Stimulated activated CD8-positive, alpha-beta memory T cell treated with anti-CD3 and anti-CD28 coated beads, Interleukin-7, amount 100 ng/mL, for 24 hours (primary cell): ENCODE measurements at regions not wholly inside any gene's neighbourhood (a gene's known extent, or its start where the extent isn't known, plus 50 kb on each side); places are given as distances from the start of the nearest gene placed in this dataset.
A peak's percentile ranks its signal among the peaks of the same experiment; 100 is the strongest.
"Not testable (repeated sequence)": the region's sequence is repeated elsewhere in the genome, so short reads cannot be mapped to it uniquely, and the experiment has no call there.

Experiments
- DNase-seq: peaks from one replicate; pipeline ENCODE4 v3.0.0-alpha.2; 2020; ENCODE audit warnings: low read depth

- DNase-seq = no peak
Observed at GRCh38 chr11:129729216-129729615, 86.4 kb upstream of the TMEM45B start.

DNA sequence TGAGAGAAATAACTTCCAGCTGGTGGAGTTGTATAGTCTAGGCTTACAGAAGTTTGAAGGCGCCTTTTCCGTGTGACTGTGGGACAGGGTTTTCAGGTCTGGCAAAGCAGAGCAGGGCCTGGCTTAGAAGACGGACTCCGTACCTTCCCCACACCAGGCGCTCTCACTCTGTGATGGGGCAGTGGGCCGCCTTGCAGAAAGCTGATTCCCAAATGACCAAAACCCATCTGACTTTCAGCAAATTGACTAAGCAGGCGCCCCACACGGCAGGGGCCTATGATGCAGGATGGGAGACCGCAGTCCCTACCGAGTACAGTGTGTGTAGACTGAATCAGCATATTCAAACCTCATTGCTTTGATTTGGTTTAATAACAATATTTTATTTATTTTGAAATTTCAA, 85.8 kb upstream of the TMEM45B start:
- DNase-seq = no peak

DNA sequence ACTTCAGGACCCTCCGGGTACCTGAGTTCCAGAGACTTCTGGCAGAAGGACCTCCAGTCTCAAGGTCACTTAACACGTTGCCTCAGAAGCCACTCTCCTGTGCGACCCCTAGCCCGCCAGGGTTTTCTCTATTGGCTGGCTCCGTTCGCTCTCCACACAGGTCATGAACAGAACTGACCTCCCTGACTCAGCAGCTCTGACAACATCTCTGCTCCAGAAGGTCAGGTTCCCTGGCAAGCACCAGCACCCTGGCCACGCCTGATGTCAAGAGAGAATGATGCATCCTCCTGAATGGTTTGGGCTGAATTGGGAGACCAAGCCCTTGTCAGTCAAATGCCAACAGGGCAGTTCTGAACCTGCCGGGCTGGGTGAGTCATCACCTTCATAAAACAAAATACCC, 84.3 kb upstream of the TMEM45B start:
- no peak for DNase-seq

DNA sequence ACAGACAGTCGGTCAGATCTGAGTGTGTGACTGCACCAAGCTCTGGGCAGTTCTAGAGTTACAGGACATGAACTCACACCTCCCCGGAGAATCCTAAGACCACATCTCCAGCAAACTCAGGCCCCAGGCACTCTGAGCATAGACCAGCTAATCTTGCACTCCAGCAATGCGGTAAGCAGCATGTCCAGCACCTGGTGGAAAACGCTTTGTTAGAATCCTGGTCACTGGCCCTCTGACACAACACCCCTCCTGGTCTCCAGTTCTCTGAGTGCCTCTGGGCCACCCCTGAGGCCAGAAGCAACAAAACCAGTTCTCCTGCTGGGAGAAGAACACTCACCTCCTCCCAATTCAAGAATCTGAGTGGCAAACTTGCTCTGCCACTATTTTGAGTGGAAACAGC, 82.7 kb upstream of the TMEM45B start:
- DNase-seq = no peak

DNA sequence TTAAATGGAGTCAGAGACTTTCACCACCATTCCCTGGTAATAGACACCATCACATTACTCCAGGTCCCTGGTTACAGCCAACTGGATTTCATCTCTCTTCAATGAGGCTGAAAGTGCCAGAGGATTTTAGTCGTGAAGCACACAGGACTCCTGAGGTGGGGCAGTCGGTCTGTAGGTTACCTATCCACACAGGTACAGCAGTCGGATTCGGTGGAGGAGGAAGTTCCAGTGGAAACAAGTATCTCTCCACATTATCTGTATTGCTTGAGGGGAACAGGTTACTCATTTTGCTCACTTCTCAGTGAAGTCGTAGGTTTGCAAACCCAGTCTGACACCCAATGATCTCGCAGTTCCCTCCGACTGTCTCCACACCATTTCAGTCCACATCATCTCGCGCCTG, 82.3 kb upstream of the TMEM45B start:
- no peak for DNase-seq

DNA sequence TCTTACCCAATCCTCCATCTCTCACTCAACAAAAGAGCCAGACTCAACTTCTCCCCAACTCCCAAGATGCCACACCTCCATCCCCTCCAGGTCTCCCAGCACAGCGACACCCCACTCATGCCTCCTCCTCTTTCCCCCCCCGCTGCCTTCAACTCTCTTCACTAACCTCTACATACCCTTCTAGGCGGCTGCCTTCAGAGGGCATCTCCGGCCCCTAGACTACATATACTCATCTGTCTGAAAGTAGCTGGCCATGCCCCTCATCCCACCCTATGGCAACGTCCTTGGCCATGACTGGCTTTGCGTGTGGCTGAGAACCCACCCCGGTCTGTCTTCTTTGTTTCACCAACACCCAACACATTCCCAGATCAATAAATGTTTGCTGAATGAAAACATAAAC, 81.7 kb upstream of the TMEM45B start:
- DNase-seq = no peak

DNA sequence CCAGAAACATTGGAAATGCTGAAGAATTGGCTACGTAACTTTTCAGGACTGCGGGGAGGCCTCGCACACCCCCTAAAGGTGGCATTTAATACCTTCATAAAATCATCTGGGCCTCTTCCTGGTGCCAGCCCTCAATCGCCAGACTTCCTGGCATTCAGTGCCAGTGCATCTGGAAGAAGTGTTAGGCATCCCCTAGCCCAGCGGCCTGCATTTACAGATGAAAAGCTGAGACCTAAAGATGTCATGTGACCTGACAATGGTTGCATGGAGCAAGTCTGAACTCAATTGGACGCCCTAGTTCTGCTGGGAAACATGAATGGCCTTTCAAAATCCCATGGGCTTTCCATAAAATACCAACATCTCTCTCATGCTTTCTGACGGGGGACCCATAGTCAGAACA, 81.0 kb upstream of the TMEM45B start:
- DNase-seq = no peak

DNA sequence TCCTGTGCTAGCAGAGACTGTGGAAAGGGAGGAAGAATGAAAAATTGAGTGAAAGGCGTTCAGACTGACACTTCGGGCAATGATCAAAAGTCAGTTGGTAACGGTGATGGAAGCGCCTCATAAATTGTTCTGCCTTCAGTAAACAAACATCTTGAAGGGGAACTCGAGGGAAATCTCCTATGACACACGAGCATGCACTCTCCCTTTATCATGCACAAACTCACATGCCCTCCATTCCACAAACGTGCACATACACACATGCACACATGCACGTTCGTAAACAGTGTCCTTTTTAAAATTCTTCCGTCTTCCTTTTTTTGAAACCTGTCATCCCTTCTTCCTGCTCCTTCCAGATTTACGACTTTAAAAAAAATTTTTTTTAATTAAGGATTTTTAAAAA, 77.8 kb upstream of the TMEM45B start:
- DNase-seq = no peak

DNA sequence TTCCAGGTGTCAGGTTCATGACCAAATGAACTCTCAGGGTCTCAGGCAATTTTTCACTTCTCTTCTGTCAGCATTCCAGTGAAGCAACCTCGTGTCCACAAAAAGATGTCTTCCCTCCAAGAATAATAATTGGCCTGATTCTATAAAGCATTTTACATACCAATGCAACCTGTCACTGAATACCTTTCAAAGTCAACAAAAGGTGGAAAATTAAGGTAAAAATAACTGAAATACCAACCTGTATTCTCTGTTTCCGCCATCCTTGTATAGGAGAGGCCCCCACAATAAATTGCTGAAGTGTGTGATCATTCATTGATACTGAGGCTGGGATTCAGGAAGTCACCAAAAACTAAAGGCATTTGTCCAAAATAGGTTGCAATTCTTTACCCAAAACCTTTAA, 77.4 kb upstream of the TMEM45B start:
- DNase-seq = no peak

- DNase-seq = no peak
Observed at GRCh38 chr11:129739339-129739738, 76.3 kb upstream of the TMEM45B start.

- DNase-seq = no peak
Observed at GRCh38 chr11:129740125-129740719, 75.4 kb upstream of the TMEM45B start.

- no peak for DNase-seq
Observed at GRCh38 chr11:129743112-129743815, 72.4 kb upstream of the TMEM45B start.

DNA sequence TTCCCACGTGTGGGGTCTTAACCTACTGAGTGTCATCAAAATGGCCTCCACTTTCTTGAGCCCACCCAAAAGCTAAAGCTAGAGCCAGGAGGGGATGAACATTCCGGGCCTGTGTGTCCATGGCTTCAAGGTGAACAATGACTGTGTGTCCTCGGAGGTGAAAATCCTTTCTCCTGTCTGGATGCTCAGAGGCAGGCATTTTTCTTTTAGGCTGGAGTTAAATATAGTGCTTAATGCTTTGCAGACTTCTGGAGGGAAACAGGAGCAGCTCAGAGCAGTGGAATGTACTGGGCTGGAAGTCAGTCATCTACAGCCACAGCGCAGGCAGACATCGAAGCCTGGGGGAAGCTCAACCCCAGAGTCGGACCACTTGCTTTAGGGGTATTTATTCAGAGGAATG, 68.6 kb upstream of the TMEM45B start:
- no peak for DNase-seq

DNA sequence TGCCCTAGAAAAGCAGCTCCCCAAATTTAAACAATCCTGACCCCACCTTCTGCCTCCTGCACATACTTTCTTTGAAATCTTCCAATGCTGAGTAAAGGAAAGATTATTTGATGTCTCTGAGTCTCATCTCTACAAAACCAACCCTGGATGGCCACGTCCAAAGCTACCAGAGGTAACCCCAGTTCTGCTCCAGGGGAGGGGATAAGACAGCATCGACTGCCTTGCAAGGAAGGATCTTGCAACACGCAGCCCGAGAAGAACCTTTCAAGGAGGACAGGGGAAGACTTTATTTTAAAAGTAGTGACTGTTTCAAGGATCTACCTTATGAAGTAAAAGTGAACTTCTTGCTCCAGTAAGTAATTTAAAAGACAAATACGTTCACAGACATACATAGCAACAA, 66.5 kb upstream of the TMEM45B start:
- DNase-seq = no peak

DNA sequence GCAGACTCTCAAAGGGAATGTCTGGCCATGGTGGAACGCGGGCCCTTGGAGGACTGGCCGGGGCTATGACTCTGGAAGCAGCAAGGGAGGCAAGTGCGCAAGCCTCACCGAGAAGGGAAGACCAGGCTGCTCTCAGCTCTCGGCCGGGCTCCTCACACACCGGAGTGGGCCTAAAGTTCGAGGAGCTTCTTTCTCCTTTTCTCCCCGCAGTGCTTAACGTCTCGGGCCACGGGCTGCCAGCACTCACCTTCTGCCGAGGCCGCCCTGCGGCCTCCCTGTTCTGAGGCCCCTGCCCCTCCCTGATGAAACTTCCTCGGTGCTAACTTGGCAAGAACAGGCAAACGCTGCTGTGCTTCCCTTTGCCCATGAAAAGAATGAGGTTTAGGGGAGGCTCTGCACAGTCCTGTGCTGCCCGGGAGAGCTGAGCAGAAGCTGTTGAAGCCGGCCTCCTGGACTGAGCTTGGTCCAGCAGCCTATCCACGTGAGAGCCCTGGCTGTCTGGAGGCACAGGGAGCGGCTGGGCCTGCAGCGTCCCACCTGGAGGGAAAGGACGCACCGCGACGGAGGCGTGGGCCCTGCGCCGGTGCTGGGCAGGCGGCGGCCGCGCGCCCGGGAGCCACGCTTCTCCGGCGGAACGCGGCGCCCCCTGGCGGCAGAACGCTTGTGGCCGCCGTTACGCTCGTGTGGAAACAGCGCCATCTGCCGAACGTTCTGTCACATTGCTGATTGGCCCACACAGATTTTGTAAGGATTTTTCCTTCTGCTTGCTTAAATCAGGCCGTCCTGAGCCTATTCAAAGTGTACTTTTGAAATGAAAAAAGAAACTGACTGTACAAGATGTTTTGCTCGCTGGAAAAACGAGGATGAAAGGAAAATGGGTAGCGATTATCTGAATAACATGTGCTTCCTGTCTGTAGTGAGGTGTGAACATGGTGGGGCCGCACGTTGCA, 65.0 kb upstream of the TMEM45B start:
- DNase-seq = peak; percentile 44

DNA sequence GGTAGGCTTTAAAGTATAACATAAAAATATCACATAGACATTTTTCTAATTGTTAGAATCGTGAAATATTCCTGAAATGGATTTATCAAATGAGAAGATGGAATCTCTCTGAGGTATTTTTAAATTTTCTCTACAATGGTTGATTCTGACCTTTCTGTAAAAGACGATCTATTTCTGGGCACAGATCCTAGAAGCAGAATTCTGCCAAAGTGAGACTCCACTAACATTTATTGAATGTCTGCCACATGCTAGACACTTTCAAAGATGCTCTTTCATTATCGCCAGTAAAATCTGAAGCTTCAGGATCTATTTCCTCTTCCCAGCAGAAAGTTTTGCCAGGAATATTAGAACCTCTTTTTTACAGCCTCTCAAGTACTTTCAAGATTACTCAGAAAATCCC, 64.1 kb upstream of the TMEM45B start:
- DNase-seq = no peak

DNA sequence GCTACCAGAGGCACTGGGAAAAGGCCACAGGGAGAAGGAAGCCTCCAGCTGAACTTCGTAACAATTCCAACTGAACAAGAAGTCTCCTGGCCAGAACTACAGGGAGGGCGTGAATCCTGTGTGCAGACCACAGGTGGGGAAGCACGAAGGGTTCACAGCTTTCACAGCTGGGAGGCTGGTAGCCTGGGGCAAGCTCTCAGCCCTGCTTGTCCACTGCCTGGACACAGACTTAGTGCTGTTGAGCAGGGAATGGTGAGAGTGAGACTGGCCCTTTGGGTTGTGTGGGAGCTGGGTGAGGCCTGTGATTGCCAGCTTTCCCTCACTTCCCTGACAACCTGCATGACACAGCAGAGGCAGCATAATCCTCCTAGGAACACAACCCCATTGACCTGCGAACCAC, 52.1 kb upstream of the TMEM45B start:
- DNase-seq = not testable (repeated sequence)

- DNase-seq = not testable (repeated sequence)
Observed at GRCh38 chr11:129764204-129764603, 51.4 kb upstream of the TMEM45B start.
